AG04449 (cell line): ENCODE measurements at regions not wholly inside any gene's neighbourhood (a gene's known extent, or its start where the extent isn't known, plus 50 kb on each side); places are given as distances from the start of the nearest gene placed in this dataset.
A peak's percentile ranks its signal among the peaks of the same experiment; 100 is the strongest.

Experiments used
- CTCF ChIA-PET: fragments of 350-600 bp; formaldehyde crosslinking; extraction: SDS; loops from one replicate; lab custom pipeline; 2021; ENCODE audit warnings: antibody characterized with exemption; lab: Yijun Ruan, JAX
- POLR2A ChIA-PET: fragments of 400-600, 350-600 bp; formaldehyde crosslinking; extraction: SDS; loops from one replicate; lab custom pipeline; 2020; ENCODE audit warnings: antibody characterized with exemption, inconsistent platforms; lab: Yijun Ruan, JAX
- DNase-seq: peaks from one replicate; pipeline ENCODE4 v3.0.0-alpha.2; 2010; ENCODE audit warnings: low read depth, low spot score
- H3K4me3 ChIP-seq: 2 replicates; pipeline ENCODE4 v1.5.1; 2011; ENCODE audit warnings: low read depth, mild to moderate bottlenecking, control low read depth, low read length
- TF ChIP-seq, protein P1 (sequence below): IDR thresholded peaks from one replicate; pipeline ENCODE4 v1.5.1; 2011; ENCODE audit warnings: mild to moderate bottlenecking, moderate library complexity, low read length, control low read depth, inconsistent platforms; ENCODE audit not compliant: insufficient read depth; ENCODE audit errors: missing control alignments

GRCh38 chr4:85399270-85399669 is 75.7 kb upstream of the ARHGAP24 start:
- no peak overlapping the region for H3K4me3 ChIP-seq
- TF ChIP-seq, protein P1, sequence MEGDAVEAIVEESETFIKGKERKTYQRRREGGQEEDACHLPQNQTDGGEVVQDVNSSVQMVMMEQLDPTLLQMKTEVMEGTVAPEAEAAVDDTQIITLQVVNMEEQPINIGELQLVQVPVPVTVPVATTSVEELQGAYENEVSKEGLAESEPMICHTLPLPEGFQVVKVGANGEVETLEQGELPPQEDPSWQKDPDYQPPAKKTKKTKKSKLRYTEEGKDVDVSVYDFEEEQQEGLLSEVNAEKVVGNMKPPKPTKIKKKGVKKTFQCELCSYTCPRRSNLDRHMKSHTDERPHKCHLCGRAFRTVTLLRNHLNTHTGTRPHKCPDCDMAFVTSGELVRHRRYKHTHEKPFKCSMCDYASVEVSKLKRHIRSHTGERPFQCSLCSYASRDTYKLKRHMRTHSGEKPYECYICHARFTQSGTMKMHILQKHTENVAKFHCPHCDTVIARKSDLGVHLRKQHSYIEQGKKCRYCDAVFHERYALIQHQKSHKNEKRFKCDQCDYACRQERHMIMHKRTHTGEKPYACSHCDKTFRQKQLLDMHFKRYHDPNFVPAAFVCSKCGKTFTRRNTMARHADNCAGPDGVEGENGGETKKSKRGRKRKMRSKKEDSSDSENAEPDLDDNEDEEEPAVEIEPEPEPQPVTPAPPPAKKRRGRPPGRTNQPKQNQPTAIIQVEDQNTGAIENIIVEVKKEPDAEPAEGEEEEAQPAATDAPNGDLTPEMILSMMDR: no peak
- POLR2A ChIA-PET: no interaction called here
- DNase-seq: no peak
- CTCF ChIA-PET: interaction anchor here (1.0 kb wide), 1 partner anchor 349 kb away, joined by 5 read pairs; no protein-coding TSS in a partner anchor

- TF ChIP-seq, protein P1: no peak
- ChIA-PET CTCF (interaction anchor here (1.4 kb wide), 1 partner anchor 346 kb away, joined by 4 read pairs; no protein-coding TSS in a partner anchor), POLR2A (interaction anchor here (0.7 to 1.0 kb wide), 2 partner anchors 11 to 394 kb away, joined by 3 read pairs; no protein-coding TSS in a partner anchor)
- no peak overlapping the region for H3K4me3 ChIP-seq
- peak; percentile 41 for DNase-seq
Observed at GRCh38 chr4:85402371-85402770, 72.6 kb upstream of the ARHGAP24 start.

- DNase-seq: no peak
Observed at GRCh38 chr4:85406185-85406584, 68.8 kb upstream of the ARHGAP24 start.

GRCh38 chr4:85407546-85407945 is 67.4 kb upstream of the ARHGAP24 start:
- CTCF ChIA-PET: no interaction called here
- POLR2A ChIA-PET: no interaction called here
- TF ChIP-seq, protein P1: no peak

More at GRCh38 chr4:85406185-85406584, 68.8 kb upstream of the ARHGAP24 start:
- no peak overlapping the region for H3K4me3 ChIP-seq
- CTCF ChIA-PET: no interaction called here
- TF ChIP-seq, protein P1: no peak
- POLR2A ChIA-PET: no interaction called here

DNA sequence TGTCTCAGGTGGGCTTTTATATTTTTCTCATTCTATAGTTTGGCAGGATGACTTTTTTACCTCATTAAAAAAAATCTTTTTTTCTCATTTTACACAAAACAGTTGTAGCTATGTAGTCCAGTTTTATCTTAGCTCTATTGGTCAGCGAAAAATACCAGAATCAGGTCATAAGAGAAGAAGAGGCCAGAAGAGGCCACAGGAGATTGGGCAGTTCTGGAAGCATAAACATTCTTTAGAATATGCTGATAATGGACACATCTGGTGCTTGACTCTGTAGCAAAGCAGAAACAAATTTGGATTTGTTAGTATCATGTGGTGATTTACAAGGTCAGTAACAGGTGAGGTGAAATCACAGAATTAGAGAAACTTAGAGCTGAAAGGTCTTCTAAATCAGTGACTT is 66.6 kb upstream of the ARHGAP24 start:
- no peak overlapping the region for H3K4me3 ChIP-seq
- ChIA-PET CTCF (no interaction called here), POLR2A (no interaction called here)
- TF ChIP-seq, protein P1: no peak
- no peak for DNase-seq

More at GRCh38 chr4:85407546-85407945, 67.4 kb upstream of the ARHGAP24 start:
- DNase-seq: no peak
- no peak overlapping the region for H3K4me3 ChIP-seq

DNA sequence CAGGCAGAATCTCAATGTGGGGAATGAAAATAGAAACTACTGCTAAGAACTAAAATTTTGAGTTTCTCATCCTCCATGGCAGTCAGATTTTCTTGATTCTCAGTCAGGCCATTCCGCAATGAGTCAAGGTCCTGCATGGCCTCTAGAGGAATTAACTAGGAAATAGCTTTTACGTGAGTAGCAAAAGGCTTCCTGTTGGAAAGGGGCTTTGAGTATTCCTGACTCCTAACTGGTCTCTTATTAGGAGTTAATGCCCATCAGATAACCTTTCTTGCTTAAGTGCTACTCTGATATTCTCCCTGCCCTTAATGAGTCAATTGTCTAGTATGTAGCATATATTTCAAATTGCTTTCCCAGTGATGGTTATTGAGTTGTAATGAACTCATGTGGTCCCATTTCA is 65.7 kb upstream of the ARHGAP24 start:
- DNase-seq: no peak
- TF ChIP-seq, protein P1: no peak
- no peak overlapping the region for H3K4me3 ChIP-seq
- CTCF ChIA-PET: no interaction called here
- POLR2A ChIA-PET: no interaction called here
